SK-N-SH (cell line): ENCODE measurements at regions not wholly inside any gene's neighbourhood (a gene's known extent, or its start where the extent isn't known, plus 50 kb on each side); places are given as distances from the start of the nearest gene placed in this dataset.

ENCODE experiments used
- CTCF ChIP-seq: fragments of 200-600 bp; sonication (generic); IDR thresholded peaks from 2 replicates; pipeline ENCODE4 v1.6.1; 2017; ENCODE audit warnings: antibody characterized with exemption, mild to moderate bottlenecking, moderate library complexity
- POLR2AphosphoS5 ChIP-seq: IDR thresholded peaks from 2 replicates; pipeline ENCODE4 v1.6.1; 2012; ENCODE audit warnings: low read depth, low read length

- TF ChIP-seq CTCF (no peak), POLR2AphosphoS5 (no peak)
Measured at GRCh38 chr1:101332633-101333032, 95.8 kb downstream of the S1PR1 start.
